ENCODE measurements at regions not wholly inside any gene's neighbourhood (a gene's known extent, or its start where the extent isn't known, plus 50 kb on each side); places are given as distances from the start of the nearest gene placed in this dataset.

DNA sequence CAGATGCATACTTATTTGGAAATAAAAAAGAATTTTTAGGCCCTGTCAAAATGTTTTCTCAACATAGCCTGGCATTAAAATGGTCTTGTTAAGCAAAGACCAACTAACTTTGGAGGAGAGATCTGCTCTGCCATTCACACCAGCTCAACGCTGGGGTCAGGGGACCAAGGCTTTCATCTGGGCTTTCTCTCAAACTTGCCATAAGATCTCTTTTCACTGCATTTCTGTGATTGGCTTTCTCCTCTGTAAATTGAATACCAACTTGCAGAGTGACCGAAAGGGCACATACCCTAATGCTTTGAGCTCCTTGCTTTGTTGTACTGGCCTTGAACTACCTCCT lies 71.2 kb downstream of the MYCN start:
- peaks cover 10% of the 10 kb centered on the region for H3K27me3 Mint-ChIP-seq (ENCODE audit: unreplicated experiment)
- no peak overlapping the region for H3K27ac Mint-ChIP-seq (ENCODE audit: unreplicated experiment)
- TF ChIP-seq, protein P1, sequence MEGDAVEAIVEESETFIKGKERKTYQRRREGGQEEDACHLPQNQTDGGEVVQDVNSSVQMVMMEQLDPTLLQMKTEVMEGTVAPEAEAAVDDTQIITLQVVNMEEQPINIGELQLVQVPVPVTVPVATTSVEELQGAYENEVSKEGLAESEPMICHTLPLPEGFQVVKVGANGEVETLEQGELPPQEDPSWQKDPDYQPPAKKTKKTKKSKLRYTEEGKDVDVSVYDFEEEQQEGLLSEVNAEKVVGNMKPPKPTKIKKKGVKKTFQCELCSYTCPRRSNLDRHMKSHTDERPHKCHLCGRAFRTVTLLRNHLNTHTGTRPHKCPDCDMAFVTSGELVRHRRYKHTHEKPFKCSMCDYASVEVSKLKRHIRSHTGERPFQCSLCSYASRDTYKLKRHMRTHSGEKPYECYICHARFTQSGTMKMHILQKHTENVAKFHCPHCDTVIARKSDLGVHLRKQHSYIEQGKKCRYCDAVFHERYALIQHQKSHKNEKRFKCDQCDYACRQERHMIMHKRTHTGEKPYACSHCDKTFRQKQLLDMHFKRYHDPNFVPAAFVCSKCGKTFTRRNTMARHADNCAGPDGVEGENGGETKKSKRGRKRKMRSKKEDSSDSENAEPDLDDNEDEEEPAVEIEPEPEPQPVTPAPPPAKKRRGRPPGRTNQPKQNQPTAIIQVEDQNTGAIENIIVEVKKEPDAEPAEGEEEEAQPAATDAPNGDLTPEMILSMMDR (IDR thresholded peaks at IDR 0.05; ENCODE audit: unreplicated experiment), result no peak
- H3K9me3 Mint-ChIP-seq (ENCODE audit: unreplicated experiment), result no peaks in the 10 kb centered on the region
- no peak overlapping the region for H3K4me3 Mint-ChIP-seq (ENCODE audit: unreplicated experiment)
- H3K36me3 Mint-ChIP-seq (ENCODE audit: low read depth, unreplicated experiment), result no peaks in the 10 kb centered on the region
- no peak for DNase-seq (ENCODE audit: low spot score)
- peaks cover 4% of the 10 kb centered on the region for H3K4me1 Mint-ChIP-seq (ENCODE audit: unreplicated experiment)

DNA sequence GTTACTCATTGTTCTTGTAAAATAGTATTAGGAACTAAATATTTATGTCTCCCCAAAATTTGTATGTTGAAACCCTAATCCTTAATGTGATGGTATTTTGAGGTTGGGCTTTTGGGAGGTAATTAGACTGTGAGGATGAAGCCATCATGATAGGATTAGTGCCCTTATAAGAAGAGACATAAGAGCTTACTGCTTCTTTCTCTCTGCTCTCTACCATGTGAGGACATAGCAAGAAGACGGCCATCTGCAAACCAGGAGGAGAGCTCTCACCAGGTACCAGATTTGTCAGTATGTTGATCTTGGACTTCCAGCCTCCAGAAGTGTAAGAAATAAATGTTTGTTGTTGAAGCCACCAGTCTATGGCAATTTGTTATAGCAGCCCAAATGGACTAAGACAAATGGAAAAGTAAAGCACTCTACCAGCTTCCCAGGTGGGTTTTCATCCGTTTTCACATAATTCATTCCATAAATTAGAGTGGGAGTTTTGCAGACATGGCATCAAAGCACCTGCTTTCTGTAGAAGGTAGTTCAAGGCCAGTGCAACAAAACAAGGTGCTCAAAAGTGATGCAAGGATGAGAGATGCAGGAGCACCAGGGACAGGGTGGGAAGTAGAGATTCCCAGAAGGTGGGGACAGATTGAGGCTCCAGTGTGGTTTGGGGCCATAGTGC lies 70.7 kb downstream of the MYCN start:
- Mint-ChIP-seq H3K36me3 (ENCODE audit: low read depth, unreplicated experiment) (no peaks in the 10 kb centered on the region), H3K27me3 (ENCODE audit: unreplicated experiment) (peaks cover 10% of the 10 kb centered on the region), H3K9me3 (ENCODE audit: unreplicated experiment) (no peaks in the 10 kb centered on the region), H3K4me3 (ENCODE audit: unreplicated experiment) (no peak overlapping the region), H3K4me1 (ENCODE audit: unreplicated experiment) (peaks cover 8% of the 10 kb centered on the region), H3K27ac (ENCODE audit: unreplicated experiment) (no peak overlapping the region)
- DNase-seq (ENCODE audit: low spot score), result no peak
- TF ChIP-seq, protein P1 (IDR thresholded peaks at IDR 0.05; ENCODE audit: unreplicated experiment), result no peak

DNA sequence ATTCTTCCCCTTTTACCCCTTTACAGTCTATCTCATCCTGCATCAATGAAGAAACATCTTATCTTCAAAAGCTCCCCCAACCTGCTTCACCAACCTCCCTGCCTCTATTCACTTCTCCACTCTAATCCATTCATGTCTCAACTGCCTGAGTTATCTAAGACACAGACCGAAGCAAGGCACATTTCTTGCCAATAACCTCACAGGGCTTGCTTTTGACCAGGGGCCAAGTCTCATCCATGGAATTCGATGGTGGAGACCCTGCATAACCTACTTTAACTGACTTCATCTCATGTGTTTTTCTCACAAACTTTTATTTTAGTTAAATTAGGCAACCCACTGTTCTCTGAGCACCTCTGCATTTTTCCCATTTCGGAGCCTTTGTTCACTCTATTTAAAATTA lies 69.7 kb downstream of the MYCN start:
- Mint-ChIP-seq H3K9me3 (ENCODE audit: unreplicated experiment) (no peaks in the 10 kb centered on the region), H3K36me3 (ENCODE audit: low read depth, unreplicated experiment) (no peaks in the 10 kb centered on the region), H3K4me3 (ENCODE audit: unreplicated experiment) (no peak overlapping the region), H3K4me1 (ENCODE audit: unreplicated experiment) (peaks cover 14% of the 10 kb centered on the region), H3K27ac (ENCODE audit: unreplicated experiment) (no peak overlapping the region), H3K27me3 (ENCODE audit: unreplicated experiment) (peaks cover 10% of the 10 kb centered on the region)
- TF ChIP-seq, protein P1 (IDR thresholded peaks at IDR 0.05; ENCODE audit: unreplicated experiment), result no peak
- DNase-seq (ENCODE audit: low spot score), result no peak

DNA sequence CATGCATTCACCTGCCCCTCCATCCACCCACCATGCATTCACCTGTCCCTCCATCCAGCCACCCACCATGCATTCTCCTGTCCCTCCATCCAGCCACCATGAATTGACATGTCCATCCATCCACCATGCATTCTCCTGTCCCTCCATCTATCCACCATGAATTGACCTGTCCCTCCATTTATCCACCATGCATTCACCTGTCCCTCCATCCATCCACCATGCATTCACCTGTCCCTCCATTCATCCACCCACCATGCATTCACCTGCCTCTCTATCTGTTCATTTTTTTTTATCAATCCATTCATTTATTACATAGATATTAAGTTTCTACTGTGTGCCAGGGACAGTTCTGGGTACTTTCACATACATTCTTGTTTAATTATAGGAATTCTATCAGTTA lies 69.2 kb downstream of the MYCN start:
- no peak overlapping the region for H3K27ac Mint-ChIP-seq (ENCODE audit: unreplicated experiment)
- no peak overlapping the region for H3K4me3 Mint-ChIP-seq (ENCODE audit: unreplicated experiment)
- no peak for DNase-seq (ENCODE audit: low spot score)
- TF ChIP-seq, protein P1 (IDR thresholded peaks at IDR 0.05; ENCODE audit: unreplicated experiment), result no peak
- peaks cover 14% of the 10 kb centered on the region for H3K4me1 Mint-ChIP-seq (ENCODE audit: unreplicated experiment)
- peaks cover 10% of the 10 kb centered on the region for H3K27me3 Mint-ChIP-seq (ENCODE audit: unreplicated experiment)
- H3K9me3 Mint-ChIP-seq (ENCODE audit: unreplicated experiment), result no peaks in the 10 kb centered on the region
- no peaks in the 10 kb centered on the region for H3K36me3 Mint-ChIP-seq (ENCODE audit: low read depth, unreplicated experiment)

DNA sequence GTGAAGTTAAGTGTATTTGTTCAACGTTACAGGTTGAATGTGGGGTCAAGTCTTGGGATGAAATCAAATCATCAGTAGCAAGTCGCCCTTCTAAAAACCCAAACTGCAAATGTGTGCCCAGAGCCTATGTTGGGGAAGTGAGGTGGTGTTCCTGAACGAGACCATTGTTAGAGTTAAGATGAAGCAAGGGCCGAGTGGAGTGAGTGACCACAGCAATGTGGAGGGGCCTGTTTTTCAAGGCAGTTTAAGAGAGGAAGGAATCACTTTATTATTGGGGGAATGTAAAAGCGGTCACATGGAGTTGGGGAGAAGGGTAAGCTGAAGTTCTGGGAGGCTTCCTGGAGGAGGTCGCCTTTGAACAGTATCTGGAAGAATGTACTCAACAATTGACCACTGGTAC lies 68.5 kb downstream of the MYCN start:
- no peak for DNase-seq (ENCODE audit: low spot score)
- H3K27me3 Mint-ChIP-seq (ENCODE audit: unreplicated experiment), result peaks cover 5% of the 10 kb centered on the region
- no peaks in the 10 kb centered on the region for H3K9me3 Mint-ChIP-seq (ENCODE audit: unreplicated experiment)
- TF ChIP-seq, protein P1 (IDR thresholded peaks at IDR 0.05; ENCODE audit: unreplicated experiment), result no peak
- H3K27ac Mint-ChIP-seq (ENCODE audit: unreplicated experiment), result no peak overlapping the region
- no peak overlapping the region for H3K4me3 Mint-ChIP-seq (ENCODE audit: unreplicated experiment)
- peaks cover 4% of the 10 kb centered on the region for H3K36me3 Mint-ChIP-seq (ENCODE audit: low read depth, unreplicated experiment)
- H3K4me1 Mint-ChIP-seq (ENCODE audit: unreplicated experiment), result peaks cover 14% of the 10 kb centered on the region

Data from endothelial cell (in vitro differentiated cells).